LNCaP clone FGC (cell line): ENCODE measurements at regions not wholly inside any gene's neighbourhood (a gene's known extent, or its start where the extent isn't known, plus 50 kb on each side); places are given as distances from the start of the nearest gene placed in this dataset.
"Not testable (repeated sequence)": the region's sequence is repeated elsewhere in the genome, so short reads cannot be mapped to it uniquely, and the experiment has no call there.

Experiments
- DNase-seq: peaks from one replicate; pipeline ENCODE4 v3.0.0-alpha.2; 2011; ENCODE audit warnings: low read depth
- H3K4me3 ChIP-seq: 2 replicates; pipeline ENCODE4 v1.5.1; 2011; ENCODE audit warnings: mild to moderate bottlenecking, low read depth, low read length, control low read depth
- CTCF ChIP-seq: IDR thresholded peaks from 2 replicates; pipeline ENCODE4 v1.5.1; 2012; ENCODE audit warnings: mild to moderate bottlenecking; ENCODE audit not compliant: control insufficient read depth, insufficient read depth; ENCODE audit errors: extremely low read depth

- no peak for TF ChIP-seq CTCF
- no peak for DNase-seq
- H3K4me3 ChIP-seq, result no peak overlapping the region
Observed at GRCh38 chr5:104573949-104574709, 1011.5 kb upstream of the NUDT12 start.

GRCh38 chr5:104569621-104570020, 1007.0 kb upstream of the NUDT12 start:
- no peak overlapping the region for H3K4me3 ChIP-seq
- TF ChIP-seq CTCF, result no peak
- DNase-seq, result no peak

GRCh38 chr5:104564530-104564929, 1001.9 kb upstream of the NUDT12 start:
- DNase-seq, result no peak
- TF ChIP-seq CTCF, result no peak
- no peak overlapping the region for H3K4me3 ChIP-seq

- no peak for DNase-seq
- TF ChIP-seq CTCF, result no peak
- H3K4me3 ChIP-seq, result no peak overlapping the region
Observed at GRCh38 chr5:104556957-104557356, 994.4 kb upstream of the NUDT12 start.

- H3K4me3 ChIP-seq, result no peak overlapping the region
- no peak for TF ChIP-seq CTCF
- DNase-seq, result no peak
Observed at GRCh38 chr5:104551628-104552027, 989.0 kb upstream of the NUDT12 start.

- not testable (repeated sequence) for DNase-seq, H3K4me3 ChIP-seq
Observed at GRCh38 chr5:104546871-104547270, 984.3 kb upstream of the NUDT12 start.

GRCh38 chr5:104541141-104541785, 978.7 kb upstream of the NUDT12 start:
- H3K4me3 ChIP-seq, result no peak overlapping the region
- no peak for TF ChIP-seq CTCF
- DNase-seq, result no peak
